Activated CD8-positive, alpha-beta T cell treated with anti-CD3 and anti-CD28 coated beads for 36 hours (primary cell): ENCODE measurements at regions not wholly inside any gene's neighbourhood (a gene's known extent, or its start where the extent isn't known, plus 50 kb on each side); places are given as distances from the start of the nearest gene placed in this dataset.

Experiments
- ATAC-seq: fragments of 200-7000 bp; cut with Tn5 transposase; one replicate; pipeline ENCODE4 v1.10.0; 2021; ENCODE audit warnings: mild to moderate bottlenecking, moderate library complexity
- CTCF ChIA-PET: fragments of 350-600 bp; sonication (Branson Sonifier 250); formaldehyde crosslinking; loops from one replicate; lab custom pipeline; 2021; ENCODE audit warnings: antibody characterized with exemption; lab: Charles Lee
- POLR2A ChIA-PET: fragments of 350-600 bp; sonication (Branson Sonifier 250); formaldehyde crosslinking; loops from one replicate; lab custom pipeline; 2021; ENCODE audit warnings: antibody characterized with exemption; lab: Charles Lee
- DNase-seq: peaks from one replicate; pipeline ENCODE4 v3.0.0-alpha.2; 2020
- H3K27ac Mint-ChIP-seq: one replicate; pipeline ENCODE4 v1.8.0; 2021; ENCODE audit warnings: mild to moderate bottlenecking, mixed read lengths
- H3K27me3 Mint-ChIP-seq: one replicate; pipeline ENCODE4 v1.8.0; 2021; ENCODE audit warnings: mixed read lengths
- H3K36me3 Mint-ChIP-seq: one replicate; pipeline ENCODE4 v1.8.0; 2021; ENCODE audit warnings: low read depth, mixed read lengths
- H3K4me1 Mint-ChIP-seq: one replicate; pipeline ENCODE4 v1.8.0; 2021; ENCODE audit warnings: low read depth, mixed read lengths
- H3K4me3 Mint-ChIP-seq: one replicate; pipeline ENCODE4 v1.8.0; 2021; ENCODE audit warnings: mild to moderate bottlenecking, moderate library complexity, mixed read lengths
- H3K9me3 Mint-ChIP-seq: one replicate; pipeline ENCODE4 v1.8.0; 2021; ENCODE audit warnings: mixed read lengths
- CTCF ChIP-seq: fragments of 200-600 bp; IDR thresholded peaks from one replicate; pipeline ENCODE4 v1.8.0; 2022; ENCODE audit warnings: antibody characterized with exemption, mild to moderate bottlenecking
- intact Hi-C: fragments of 100-400 bp; cut with micrococcal nuclease; formaldehyde crosslinking; loops from one replicate; pipeline ENCODE4 v1.10.0; 2022

- POLR2A ChIA-PET = no interaction called here
- Mint-ChIP-seq H3K4me3 (no peak overlapping the region), H3K27ac (no peak overlapping the region), H3K9me3 (peaks cover 6% of the 10 kb centered on the region), H3K4me1 (no peaks in the 10 kb centered on the region), H3K27me3 (peaks cover 27% of the 10 kb centered on the region), H3K36me3 (peaks cover 2% of the 10 kb centered on the region)
- intact Hi-C loops = no loop called here
- no peak for TF ChIP-seq CTCF
- DNase-seq (no peak), ATAC-seq (no peak)
- CTCF ChIA-PET = no interaction called here
Measured at GRCh38 chr13:111025310-111025709, 89.8 kb upstream of the ARHGEF7 start.

GRCh38 chr13:111022886-111023285 is 92.2 kb upstream of the ARHGEF7 start:
- Mint-ChIP-seq H3K27ac (no peak overlapping the region), H3K4me3 (no peak overlapping the region), H3K4me1 (no peaks in the 10 kb centered on the region), H3K27me3 (peaks cover 16% of the 10 kb centered on the region), H3K9me3 (peaks cover 6% of the 10 kb centered on the region), H3K36me3 (peaks cover 2% of the 10 kb centered on the region)
- DNase-seq (no peak), ATAC-seq (no peak)
- intact Hi-C loops = no loop called here
- no peak for TF ChIP-seq CTCF
- ChIA-PET CTCF (no interaction called here), POLR2A (no interaction called here)

GRCh38 chr13:111022241-111022640 is 92.9 kb upstream of the ARHGEF7 start:
- TF ChIP-seq CTCF = no peak
- H3K4me1 Mint-ChIP-seq = no peaks in the 10 kb centered on the region
- no peak overlapping the region for H3K27ac Mint-ChIP-seq
- peaks cover 2% of the 10 kb centered on the region for H3K36me3 Mint-ChIP-seq
- ChIA-PET POLR2A (no interaction called here), CTCF (no interaction called here)
- intact Hi-C loops = no loop called here
- H3K27me3 Mint-ChIP-seq = peaks cover 10% of the 10 kb centered on the region
- H3K9me3 Mint-ChIP-seq = peaks cover 6% of the 10 kb centered on the region
- ATAC-seq (no peak), DNase-seq (no peak)
- H3K4me3 Mint-ChIP-seq = no peak overlapping the region

GRCh38 chr13:111021270-111021669 is 93.8 kb upstream of the ARHGEF7 start:
- Mint-ChIP-seq H3K36me3 (peaks cover 2% of the 10 kb centered on the region), H3K27me3 (peaks cover 11% of the 10 kb centered on the region), H3K4me1 (no peaks in the 10 kb centered on the region), H3K4me3 (no peak overlapping the region), H3K9me3 (peaks cover 6% of the 10 kb centered on the region), H3K27ac (no peak overlapping the region)
- no peak for TF ChIP-seq CTCF
- no peak for ATAC-seq
- POLR2A ChIA-PET = no interaction called here
- CTCF ChIA-PET = no interaction called here
- intact Hi-C loops = no loop called here
- DNase-seq = no peak

GRCh38 chr13:111020546-111020945 is 94.6 kb upstream of the ARHGEF7 start:
- Mint-ChIP-seq H3K9me3 (peaks cover 6% of the 10 kb centered on the region), H3K4me1 (no peaks in the 10 kb centered on the region), H3K27ac (no peak overlapping the region), H3K36me3 (peaks cover 2% of the 10 kb centered on the region), H3K4me3 (no peak overlapping the region), H3K27me3 (peaks cover 12% of the 10 kb centered on the region)
- intact Hi-C loops = no loop called here
- DNase-seq (no peak), ATAC-seq (no peak)
- no peak for TF ChIP-seq CTCF
- ChIA-PET CTCF (no interaction called here), POLR2A (no interaction called here)
